ENCODE measurements at regions not wholly inside any gene's neighbourhood (a gene's known extent, or its start where the extent isn't known, plus 50 kb on each side); places are given as distances from the start of the nearest gene placed in this dataset.
"Not testable (repeated sequence)": the region's sequence is repeated elsewhere in the genome, so short reads cannot be mapped to it uniquely, and the experiment has no call there.

DNA sequence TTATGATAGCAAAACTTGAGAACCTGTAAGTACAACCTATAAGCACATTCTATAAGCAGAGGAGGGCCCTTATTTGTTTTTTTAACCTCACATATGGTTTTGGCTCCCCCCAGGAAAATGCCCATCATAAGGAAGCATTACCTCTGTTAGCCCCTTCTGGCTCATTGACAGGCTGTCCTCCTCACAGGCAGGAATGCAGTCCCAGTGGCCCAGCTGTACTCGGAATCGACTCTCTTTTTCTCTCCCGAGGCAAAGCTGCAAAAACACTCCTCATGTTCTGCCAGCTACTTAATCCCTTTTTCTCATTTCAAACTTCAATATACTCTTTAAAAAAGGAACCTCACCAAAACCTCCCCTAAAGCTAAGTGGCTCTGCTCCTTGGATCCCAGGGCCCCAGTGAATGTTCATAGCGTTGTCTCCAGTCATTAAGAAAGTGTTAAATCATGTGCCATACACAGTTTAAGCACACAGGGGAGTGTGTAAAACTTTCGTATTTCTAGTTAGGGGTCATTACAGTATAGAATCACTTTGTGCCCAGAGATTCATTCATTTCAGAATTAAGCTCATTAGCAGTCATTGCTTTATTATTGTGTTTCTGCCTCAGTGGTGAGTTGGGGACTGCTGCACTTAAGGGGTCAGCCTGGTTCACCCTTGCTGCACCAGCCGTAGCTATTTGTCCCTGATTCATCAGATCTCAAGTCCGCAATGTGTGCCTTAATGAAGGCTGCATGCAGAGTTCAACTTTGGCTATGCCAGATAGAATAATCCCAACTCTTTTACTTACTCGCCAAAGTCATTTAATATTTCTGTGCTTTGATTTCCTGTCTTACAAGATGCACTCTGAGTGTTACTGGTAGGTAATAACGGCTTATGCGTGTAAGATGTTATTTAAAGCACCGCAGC lies 57.6 kb downstream of the JRKL start:
- no peak for DNase-seq (ENCODE audit: low read depth, low spot score)

DNA sequence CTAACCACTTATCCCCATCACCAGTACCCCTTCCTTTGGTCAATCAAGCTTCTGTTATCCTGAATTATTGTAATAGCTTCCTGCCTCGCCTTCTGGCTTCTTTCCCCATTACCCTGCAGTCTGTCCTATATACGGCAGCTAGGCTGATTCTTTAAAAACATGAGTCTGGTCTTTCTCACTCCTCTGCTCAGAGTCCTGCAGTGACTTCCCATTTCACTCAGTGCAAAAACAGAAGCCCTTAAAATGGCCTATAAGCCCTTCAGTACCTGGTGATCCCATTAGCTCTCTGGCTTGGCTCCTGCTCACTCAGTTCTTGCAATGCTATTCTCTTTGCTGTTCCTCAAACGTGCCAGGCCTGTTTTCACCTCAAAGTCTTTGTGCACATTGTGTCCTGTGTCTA lies 58.4 kb downstream of the JRKL start:
- DNase-seq (ENCODE audit: low read depth, low spot score), result no peak

DNA sequence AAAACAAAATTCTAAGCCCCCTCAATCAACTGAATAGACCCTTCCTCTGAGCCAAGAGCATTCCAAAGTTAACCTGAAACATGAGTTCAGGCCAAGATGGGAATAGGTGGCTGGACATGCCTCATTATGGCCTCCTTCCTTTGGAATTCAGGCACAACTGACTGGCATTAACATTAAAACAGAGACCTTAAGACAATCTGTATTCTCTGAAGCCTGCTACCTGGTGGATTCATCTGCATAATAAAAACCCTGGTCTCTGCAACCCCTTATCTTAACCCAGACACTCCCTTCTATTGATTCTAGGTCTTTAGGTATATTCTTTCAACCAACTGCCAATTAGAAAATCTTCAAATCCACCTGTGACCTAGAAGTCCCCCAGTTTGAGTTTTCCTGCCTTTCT lies 66.3 kb downstream of the JRKL start:
- DNase-seq (ENCODE audit: low read depth, low spot score), result no peak

DNA sequence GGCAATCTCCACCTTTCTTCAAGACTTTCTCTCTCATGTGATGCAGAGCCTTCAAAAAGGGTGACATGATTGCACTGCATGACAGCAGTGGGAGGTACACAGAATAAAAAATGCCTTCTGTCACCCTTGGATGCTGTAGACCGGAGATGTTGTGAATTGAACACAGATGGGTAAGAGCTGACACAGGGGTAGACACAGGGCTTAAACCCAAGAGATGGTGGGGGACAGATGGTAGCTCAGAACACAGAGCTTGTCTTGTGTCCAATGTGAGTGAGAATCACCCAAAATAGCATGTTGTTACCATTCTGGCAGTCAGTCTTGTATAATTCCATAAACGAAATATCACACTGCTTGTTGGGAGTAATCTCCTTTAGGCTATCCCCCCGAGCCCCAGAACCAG lies 69.9 kb downstream of the JRKL start:
- no peak for DNase-seq (ENCODE audit: low read depth, low spot score)

DNA sequence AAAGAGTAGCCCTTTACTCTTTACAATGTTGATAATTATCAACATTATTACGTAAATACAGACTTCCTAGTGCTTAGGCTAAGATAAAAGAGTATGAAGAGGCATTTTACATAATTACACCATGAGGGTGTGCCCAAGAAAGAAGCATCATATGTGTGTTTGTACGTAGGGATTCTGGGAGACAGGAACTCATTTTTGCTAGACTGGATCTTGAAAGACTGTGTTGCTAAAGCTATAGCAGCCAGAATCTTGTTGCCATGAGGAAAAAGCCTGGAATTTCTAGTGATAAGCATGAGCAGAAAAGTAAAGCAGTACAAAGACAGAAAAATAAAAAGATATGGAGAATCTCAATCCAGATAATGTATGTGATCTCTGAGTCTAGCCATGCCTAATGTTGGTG lies 72.1 kb downstream of the JRKL start:
- no peak for DNase-seq (ENCODE audit: low read depth, low spot score)

DNA sequence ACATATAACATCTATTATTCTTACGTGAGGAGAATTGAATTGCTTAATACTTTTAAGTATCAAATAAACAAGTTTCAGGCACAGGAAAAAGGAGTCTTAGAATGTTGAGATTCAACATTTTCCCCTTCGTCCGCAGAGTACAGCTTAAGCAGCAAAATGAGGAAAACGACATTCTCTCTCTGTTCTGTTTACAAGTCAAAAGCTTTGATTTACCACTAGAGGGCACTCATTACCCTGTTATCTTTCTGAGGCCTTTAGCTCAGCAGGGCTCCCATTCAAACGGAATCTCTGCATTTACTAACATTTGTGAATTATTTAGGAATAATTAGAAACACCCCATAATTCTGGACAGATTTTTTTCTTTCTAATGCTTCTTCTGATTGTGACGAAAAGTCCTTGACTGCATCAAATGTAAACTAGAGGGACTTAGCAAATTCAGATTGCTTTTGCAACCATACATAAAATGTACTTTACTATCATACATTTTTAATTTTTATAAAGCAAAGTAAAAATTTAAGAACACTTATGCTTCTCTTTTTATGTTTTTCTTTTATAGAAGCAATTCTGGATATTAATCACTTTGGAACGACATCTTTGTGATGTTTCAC lies 75.0 kb downstream of the JRKL start:
- peak; percentile 15 for DNase-seq (ENCODE audit: low read depth, low spot score)

DNA sequence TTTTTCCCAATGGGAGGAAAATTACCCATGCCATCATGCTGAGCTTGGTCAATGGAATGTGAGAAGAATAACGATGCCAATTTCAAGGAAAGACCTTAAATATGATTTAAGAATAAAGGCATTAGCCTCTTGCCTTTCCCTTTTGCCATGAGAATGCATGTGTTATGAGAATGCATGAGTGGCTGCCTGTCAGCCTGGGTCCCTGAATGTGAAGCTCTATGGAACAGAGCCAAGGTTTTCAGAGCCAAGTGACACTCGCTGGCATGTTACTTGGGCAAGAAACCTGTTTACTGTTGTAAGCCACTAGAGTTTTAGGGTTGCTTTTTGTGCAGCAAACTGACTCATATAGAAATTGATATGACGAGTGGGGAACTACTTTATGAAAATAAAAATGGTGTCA lies 75.7 kb downstream of the JRKL start:
- no peak for DNase-seq (ENCODE audit: low read depth, low spot score)

DNA sequence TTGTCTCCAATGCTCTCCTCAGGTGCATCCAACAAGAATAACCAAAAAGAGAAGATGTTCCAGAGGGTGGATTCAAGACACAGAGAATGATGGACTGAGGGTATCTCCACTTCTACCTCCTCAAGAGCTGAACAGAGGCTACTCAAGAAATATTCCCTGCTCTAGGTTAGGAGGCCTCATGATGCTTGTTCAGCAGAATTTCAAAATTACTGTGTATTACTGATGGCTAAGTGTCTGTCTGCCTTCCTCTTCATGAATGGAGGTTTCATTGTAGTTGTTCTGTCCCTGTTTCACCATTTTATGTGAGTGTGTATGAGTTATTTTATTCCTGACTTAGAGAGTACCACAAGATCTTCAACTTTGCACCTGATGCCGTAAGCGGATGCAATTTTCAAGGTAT lies 76.8 kb downstream of the JRKL start:
- no peak for DNase-seq (ENCODE audit: low read depth, low spot score)

DNA sequence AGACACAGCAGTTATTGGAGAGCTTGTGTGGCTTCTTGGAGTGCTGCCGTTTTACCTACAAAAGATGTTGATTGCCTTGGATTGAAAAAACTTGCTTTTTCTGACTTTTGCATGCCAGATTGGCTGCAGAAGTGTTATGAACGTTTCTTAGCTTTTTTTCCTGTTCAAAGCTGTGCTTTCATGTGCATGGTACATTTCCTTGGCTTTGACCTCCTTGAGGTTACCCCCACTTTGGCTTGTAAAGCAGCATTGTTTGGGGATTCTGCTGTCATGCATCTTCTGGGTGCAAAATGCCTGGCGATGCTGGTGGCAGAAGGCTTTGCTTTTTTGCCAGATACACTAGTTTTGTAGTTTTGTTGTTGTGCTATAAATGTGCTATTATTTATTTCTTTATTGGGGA lies 80.0 kb downstream of the JRKL start:
- DNase-seq (ENCODE audit: low read depth, low spot score), result no peak

DNA sequence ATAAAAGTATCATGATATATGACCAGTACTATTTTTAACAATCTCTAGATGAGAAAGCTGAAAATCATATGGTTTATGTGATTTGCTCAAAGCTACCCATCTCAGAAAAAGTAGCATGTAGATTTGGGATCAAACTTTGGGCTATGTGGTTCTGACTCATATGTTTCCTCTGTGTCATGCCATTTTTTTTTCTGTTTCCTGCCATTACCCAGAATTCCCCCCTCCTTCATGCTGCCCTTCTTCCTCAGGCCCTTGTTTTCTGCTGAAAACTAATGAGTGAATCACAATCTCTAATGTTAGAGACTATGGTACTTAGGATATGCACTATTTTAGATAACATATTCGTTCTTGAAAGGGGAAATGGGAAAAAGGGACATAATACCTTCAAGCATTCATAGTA lies 80.7 kb downstream of the JRKL start:
- no peak for DNase-seq (ENCODE audit: low read depth, low spot score)

DNA sequence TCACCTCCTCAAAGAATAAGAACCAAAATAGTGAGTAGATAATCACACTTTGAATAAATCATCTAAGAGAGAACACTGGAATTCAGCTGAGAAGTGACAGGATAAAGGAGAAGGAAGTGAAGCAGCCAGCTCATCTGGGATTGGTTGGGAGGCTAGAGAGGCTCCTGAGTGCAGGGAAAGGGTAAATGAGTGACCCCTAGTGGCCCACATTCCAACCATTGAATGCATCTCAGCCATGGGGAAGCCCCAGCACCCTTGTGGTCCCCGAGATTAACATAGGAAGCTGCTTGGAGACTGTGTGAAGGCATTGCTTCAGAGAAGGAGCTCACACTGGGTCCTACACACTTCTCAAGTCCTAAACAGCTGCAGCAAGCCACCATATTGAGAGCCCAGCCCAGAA lies 82.3 kb downstream of the JRKL start:
- DNase-seq (ENCODE audit: low read depth, low spot score), result no peak

DNA sequence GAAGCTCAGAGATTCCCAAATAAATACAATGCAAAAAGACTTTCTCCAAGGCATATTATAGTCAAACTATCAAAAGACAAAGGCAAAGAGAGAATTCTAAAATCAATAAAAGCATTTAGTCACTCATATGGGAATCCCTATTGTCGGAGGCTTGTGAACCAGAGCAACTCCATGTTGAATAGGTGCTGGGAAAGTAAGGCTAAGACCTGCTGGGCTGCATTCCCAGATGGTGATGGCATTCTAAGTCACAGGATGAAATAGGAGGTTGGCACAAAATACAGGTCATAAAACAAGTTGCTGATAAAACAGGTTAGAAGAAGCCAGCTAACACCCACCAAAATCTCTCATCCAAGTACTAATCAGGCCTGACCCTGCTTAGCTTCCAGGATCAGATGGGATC lies 84.5 kb downstream of the JRKL start:
- no peak for DNase-seq (ENCODE audit: low read depth, low spot score)

DNA sequence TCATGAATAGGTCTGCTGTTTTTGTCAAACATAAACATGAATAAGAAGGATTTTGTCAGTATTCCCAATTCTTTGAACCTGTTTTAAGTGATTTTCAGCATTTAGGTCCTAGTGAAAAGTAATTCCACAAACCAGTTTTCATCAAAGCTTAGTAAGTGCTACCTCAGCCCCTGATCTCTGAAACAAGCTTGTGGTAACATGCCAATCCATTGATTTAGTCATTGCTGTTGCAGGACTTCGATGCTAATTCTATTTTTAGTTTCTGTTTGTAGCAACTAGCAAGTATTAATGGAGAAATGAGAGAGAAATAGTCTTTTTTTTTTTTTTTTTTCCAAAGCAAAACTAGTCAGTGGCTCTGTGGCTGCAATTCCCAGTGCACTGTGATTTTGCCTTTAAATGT lies 91.4 kb downstream of the JRKL start:
- DNase-seq (ENCODE audit: low read depth, low spot score), result no peak

DNA sequence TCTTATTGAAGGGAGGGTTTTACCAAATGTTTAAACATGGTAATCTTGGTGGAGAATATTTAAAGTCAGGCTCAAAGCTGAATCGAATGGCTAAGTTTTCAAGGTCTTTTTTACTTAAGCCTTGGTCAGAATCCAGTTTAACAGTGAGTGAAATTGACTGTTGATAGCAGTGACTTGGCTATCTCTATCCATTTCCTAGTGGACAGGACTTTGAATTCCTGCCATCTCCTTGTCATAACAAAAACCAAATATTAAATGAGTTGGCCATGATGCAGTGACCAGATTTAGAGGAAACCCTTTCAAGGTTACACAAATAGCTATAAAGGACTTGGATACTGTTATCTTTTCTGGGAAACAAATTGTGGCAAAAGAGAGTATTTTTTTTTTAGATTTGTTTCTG lies 92.0 kb downstream of the JRKL start:
- DNase-seq (ENCODE audit: low read depth, low spot score), result no peak

DNA sequence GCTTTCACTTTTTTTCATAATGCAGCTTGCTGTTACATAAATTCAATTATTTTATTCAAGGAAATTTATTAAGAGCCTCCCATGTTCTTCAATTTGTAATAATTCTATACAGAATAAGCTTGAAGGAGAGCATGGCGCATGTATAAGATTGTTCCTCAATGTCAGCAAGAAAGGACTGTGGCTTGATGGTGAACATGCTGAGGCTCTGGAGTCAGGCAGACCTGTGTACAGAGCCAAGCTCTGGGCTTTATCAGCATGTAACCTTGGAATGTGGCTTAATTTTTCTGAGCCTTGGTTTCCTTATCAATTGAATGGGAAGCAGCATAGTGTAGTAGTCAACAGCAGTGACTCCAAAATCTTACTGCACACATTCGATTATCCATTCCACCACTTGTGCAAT lies 92.4 kb downstream of the JRKL start:
- no peak for DNase-seq (ENCODE audit: low read depth, low spot score)

DNA sequence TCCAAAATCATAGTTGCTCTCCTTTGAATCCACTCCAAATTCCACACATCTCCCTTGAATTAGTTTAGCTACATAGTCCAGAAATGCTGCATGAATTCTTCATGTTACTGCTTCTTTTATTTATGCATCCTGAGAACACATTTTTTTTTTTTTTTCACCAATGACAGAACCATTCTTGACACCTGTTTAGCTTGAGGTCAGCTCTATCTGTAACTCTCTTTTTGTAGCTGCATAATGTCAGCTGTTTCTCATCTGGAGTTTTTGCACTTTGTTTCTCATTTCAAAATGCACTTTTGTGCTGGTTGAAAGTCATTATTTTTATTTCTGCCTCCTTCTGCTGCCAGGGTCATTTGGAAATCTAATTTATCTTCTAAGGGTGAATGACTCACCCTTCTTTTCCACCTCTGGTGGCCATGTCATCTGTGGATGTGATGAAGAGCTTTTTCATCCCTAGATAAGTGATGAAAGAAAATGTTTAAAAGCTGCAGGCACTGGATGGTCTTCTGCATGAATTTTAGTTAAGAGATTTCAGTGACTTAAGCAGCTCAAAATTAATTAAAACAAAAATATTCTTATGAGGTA lies 93.7 kb downstream of the JRKL start:
- DNase-seq (ENCODE audit: low read depth, low spot score), result no peak

DNA sequence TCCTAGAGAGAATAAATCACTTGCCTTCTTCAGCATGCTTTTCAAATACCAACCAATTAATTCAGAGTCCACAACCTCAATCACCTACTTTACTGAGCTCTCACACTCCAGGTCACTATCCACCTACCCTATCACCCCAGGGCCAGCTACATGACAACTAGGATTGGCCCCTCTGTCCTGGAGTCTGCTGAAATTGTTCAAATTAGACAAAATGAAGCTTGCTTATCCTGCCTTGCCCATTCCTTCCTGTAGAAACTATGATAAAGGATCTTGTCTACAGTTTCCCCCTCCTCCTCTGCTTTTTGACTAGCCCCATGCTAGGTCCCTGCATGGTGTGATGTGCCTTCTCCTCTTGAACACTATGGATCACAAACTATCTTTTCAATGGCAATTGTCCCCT lies 94.5 kb downstream of the JRKL start:
- DNase-seq (ENCODE audit: low read depth, low spot score), result no peak

DNA sequence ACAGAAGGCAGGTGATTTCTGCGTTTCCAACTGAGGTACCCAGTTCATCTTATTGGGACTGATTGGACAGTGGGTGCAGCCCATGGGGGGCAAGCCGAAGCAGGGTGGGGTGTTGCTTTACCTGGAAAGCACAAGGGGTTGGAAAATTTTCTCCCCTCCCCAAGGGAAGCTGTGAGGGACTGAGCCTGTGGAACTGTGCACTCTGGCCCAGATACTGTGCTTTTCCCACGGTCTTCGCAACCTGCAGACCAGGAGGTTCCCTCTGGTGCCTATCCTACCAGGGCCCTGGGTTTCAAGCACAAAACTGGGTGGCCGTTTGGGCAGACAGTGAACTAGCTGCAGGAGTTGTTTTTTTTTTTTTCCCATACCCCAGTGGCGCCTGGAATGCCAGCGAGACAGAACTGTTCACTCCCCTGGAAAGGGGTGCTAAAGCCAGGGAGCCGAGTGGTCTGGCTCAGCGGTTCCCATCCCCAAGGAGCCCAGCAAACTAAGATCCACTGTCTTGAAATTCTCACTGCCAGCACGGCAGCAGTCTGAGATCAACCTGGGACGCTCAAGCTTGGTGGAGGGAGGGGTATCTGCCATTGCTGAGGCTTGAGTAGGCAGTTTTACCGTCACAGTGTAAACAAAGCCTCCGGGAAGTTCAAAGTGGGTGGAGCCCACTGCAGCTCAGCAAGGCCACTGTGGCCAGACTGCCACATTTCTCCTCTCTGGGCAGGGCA lies 97.2 kb downstream of the JRKL start:
- DNase-seq (ENCODE audit: low read depth, low spot score), result no peak

DNA sequence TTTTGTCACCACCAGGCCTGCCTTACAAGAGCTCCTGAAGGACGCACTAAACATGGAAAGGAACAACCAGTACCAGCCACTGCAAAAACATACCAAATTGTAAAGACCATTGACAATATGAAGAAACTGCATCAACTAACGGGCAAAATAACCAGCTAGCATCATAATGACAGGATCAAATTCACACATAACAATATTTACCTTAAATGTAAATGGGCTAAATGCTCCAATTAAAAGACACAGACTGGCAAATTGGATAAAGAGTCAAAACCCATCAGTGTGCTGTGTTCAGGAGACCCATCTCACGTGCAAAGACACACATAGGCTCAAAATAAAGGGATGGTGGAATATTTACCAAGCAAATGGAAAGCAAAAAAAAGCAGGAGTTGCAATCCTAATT lies 99.1 kb downstream of the JRKL start:
- DNase-seq (ENCODE audit: low read depth, low spot score), result not testable (repeated sequence)

DNA sequence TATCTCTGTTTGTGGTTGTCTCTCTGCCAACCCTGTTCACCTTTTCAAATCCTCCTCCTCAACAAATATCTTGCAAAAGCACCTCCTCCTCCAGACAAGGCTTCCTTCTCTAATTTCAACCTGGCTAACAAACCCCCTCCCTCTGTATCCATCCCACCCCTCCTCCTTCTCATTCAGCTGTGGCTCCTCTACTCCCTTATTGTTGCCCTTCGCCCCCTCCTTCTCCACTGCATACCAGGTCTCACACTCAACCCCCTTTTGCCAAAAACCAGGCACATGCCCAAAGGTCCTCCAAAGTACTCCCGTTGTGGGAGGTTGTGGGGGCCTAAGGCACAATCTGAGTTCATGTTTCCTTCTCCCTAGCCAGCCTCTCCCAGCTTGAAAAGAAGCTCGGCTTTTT lies 110.6 kb downstream of the JRKL start:
- no peak for DNase-seq (ENCODE audit: low read depth, low spot score)

DNA sequence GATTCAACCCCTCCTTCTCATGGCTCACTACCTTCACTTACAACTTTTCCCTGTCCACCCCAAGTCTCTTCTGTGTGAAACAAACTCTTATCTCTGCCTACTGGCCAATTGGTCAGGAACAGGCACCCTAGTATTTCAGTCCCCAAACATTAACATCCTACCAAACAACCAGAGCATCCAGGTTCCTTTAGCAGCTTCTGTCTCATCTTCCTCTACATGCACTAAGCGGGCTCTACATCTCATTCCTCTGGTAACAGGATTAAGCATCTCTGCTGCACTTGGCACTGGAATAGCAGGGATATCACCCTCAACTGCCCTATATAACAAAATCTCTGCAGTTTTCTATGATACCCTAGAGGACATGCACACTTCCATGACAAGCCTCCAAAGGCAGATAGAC lies 116.2 kb downstream of the JRKL start:
- DNase-seq (ENCODE audit: low read depth, low spot score), result no peak

DNA sequence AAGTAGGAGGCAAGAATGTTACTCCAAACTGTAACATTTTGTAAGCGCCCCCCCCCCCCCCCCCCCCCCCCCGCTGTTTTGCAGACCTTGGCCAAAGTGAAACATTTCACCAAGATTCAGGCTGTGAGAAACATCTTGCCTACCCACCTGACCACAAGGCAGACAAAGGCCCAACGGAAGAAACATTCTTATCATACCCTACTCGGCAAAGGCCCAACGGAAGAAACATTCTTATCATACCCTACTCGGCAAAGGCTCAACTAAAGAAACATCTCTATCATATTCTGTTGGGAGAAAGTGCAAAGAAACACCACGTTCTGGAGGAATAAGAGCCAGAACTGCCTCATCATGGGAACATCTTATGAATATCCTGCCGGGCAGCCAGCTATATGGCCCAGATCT lies 117.1 kb downstream of the JRKL start:
- DNase-seq (ENCODE audit: low read depth, low spot score), result no peak
